ENCODE measurements at regions not wholly inside any gene's neighbourhood (a gene's known extent, or its start where the extent isn't known, plus 50 kb on each side); places are given as distances from the start of the nearest gene placed in this dataset.
"Not testable (repeated sequence)": the region's sequence is repeated elsewhere in the genome, so short reads cannot be mapped to it uniquely, and the experiment has no call there.

- no peak for DNase-seq
Measured at GRCh38 chr2:136319651-136320050, 201.7 kb upstream of the CXCR4 start.

GRCh38 chr2:136319237-136319636 lies 201.3 kb upstream of the CXCR4 start:
- DNase-seq, result no peak

- DNase-seq, result no peak
Measured at GRCh38 chr2:136314240-136314639, 196.3 kb upstream of the CXCR4 start.

- not testable (repeated sequence) for DNase-seq
Measured at GRCh38 chr2:136312568-136312967, 194.6 kb upstream of the CXCR4 start.

GRCh38 chr2:136310797-136311603 lies 193.1 kb upstream of the CXCR4 start:
- no peak for DNase-seq

- DNase-seq, result no peak
Measured at GRCh38 chr2:136310005-136310495, 192.1 kb upstream of the CXCR4 start.

- no peak for DNase-seq
Measured at GRCh38 chr2:136308611-136309010, 190.7 kb upstream of the CXCR4 start.

GRCh38 chr2:136306836-136307235 lies 188.9 kb upstream of the CXCR4 start:
- DNase-seq, result no peak

GRCh38 chr2:136305517-136306192 lies 187.7 kb upstream of the CXCR4 start:
- no peak for DNase-seq

GRCh38 chr2:136301006-136301405 lies 183.1 kb upstream of the CXCR4 start:
- DNase-seq, result no peak

GRCh38 chr2:136298631-136299030 lies 180.7 kb upstream of the CXCR4 start:
- DNase-seq, result no peak

- no peak for DNase-seq
Measured at GRCh38 chr2:136297994-136298393, 180.0 kb upstream of the CXCR4 start.

GRCh38 chr2:136297312-136297711 lies 179.4 kb upstream of the CXCR4 start:
- DNase-seq, result no peak

- DNase-seq, result no peak
Measured at GRCh38 chr2:136295168-136295567, 177.2 kb upstream of the CXCR4 start.

GRCh38 chr2:136291871-136292270 lies 173.9 kb upstream of the CXCR4 start:
- DNase-seq, result no peak

- DNase-seq, result no peak
Measured at GRCh38 chr2:136290326-136290725, 172.4 kb upstream of the CXCR4 start.

GRCh38 chr2:136288249-136288648 lies 170.3 kb upstream of the CXCR4 start:
- no peak for DNase-seq

- DNase-seq, result no peak
Measured at GRCh38 chr2:136286423-136286822, 168.5 kb upstream of the CXCR4 start.

- DNase-seq, result no peak
Measured at GRCh38 chr2:136284226-136285119, 166.5 kb upstream of the CXCR4 start.

GRCh38 chr2:136282251-136282650 lies 164.3 kb upstream of the CXCR4 start:
- DNase-seq, result no peak

- no peak for DNase-seq
Measured at GRCh38 chr2:136281281-136282114, 163.5 kb upstream of the CXCR4 start.

GRCh38 chr2:136266346-136266745 lies 148.4 kb upstream of the CXCR4 start:
- not testable (repeated sequence) for DNase-seq

Measured in hippocampal formation (tissue), 2 donors.